Heart left ventricle (tissue), 16 donors: ENCODE measurements at regions not wholly inside any gene's neighbourhood (a gene's known extent, or its start where the extent isn't known, plus 50 kb on each side); places are given as distances from the start of the nearest gene placed in this dataset.

Source experiments
- ATAC-seq, 4 donors: fragments of 200-7000 bp; cut with Tn5 transposase; one replicate each; pipeline ENCODE4 v1.9.1; 2020 to 2022; ENCODE audit warnings: moderate library complexity in 4 of 4, mild to moderate bottlenecking in 3 of 4, moderate number of reproducible peaks in 1 of 4
- DNase-seq, 5 donors: peaks; one replicate each; pipeline ENCODE4 v3.0.0-alpha.2; 2020
- H3K27ac ChIP-seq, 12 donors: fragments of 200-600 bp; sonication (generic) in 4 of 12; one replicate each; pipeline versions ENCODE4 v1.5.0 to v1.8.0; 2016 to 2022; ENCODE audit warnings: mild to moderate bottlenecking in 2 of 12
- H3K27me3 ChIP-seq, 9 donors: fragments of 200-600 bp; sonication (generic) in 2 of 9; one replicate each; pipeline versions ENCODE4 v1.5.1 to v1.8.0; 2016 to 2022; ENCODE audit warnings: mild to moderate bottlenecking in 3 of 9
- H3K36me3 ChIP-seq, 9 donors: fragments of 200-600 bp; sonication (generic) in 2 of 9; one replicate each; pipeline versions ENCODE4 v1.5.0 to v1.8.0; 2018 to 2022; ENCODE audit warnings: mild to moderate bottlenecking in 2 of 9
- H3K4me1 ChIP-seq, 12 donors: fragments of 200-600 bp; sonication (generic) in 4 of 12; one replicate each; pipeline versions ENCODE4 v1.5.0 to v1.8.0; 2016 to 2022; ENCODE audit warnings: mild to moderate bottlenecking in 3 of 12
- H3K4me3 ChIP-seq, 12 donors: fragments of 200-600 bp; sonication (generic) in 4 of 12; one replicate each; pipeline versions ENCODE4 v1.5.0 to v1.8.0; 2017 to 2022; ENCODE audit warnings: mild to moderate bottlenecking in 9 of 12, moderate library complexity in 4 of 12
- H3K9me3 ChIP-seq, 12 donors: fragments of 200-600 bp; sonication (generic) in 4 of 12; one replicate each; pipeline versions ENCODE4 v1.5.0 to v1.8.0; 2016 to 2022; ENCODE audit warnings: mild to moderate bottlenecking in 1 of 12
- CTCF ChIP-seq, 12 donors: fragments of 200-600 bp; sonication (generic) in 4 of 12; IDR thresholded peaks; one replicate each; pipeline versions ENCODE4 v1.5.0 to v1.8.0; 2018 to 2022; ENCODE audit warnings: antibody characterized with exemption in 12 of 12, mild to moderate bottlenecking in 5 of 12
- POLR2A ChIP-seq, 2 donors: fragments of 450-650 bp; IDR thresholded peaks; one replicate each; pipeline ENCODE4 v1.6.1; 2017; ENCODE audit warnings: antibody characterized with exemption in 2 of 2, mild to moderate bottlenecking in 2 of 2, moderate library complexity in 2 of 2
- WGBS, 4 donors: extraction: QIAGEN DNeasy Blood & Tissue Kit in 2 of 4; methylation state at CpG; one replicate each; pipeline versions ENCODE4 v1.1.5 to v1.1.7; 2013 to 2018; 5-methylcytosine and 5-hydroxymethylcytosine counted together
- intact Hi-C, 10 donors: fragments of 100-400 bp; cut with DNase I; formaldehyde crosslinking; loops; one replicate each; pipeline versions ENCODE4 v1.11.1 to v1.14.2; 2022
- donor health status: ischemic (EF 13 %, LVEDD 7.1; RV severe dilation, severe dysfunction).
- donor health status: healthy with polysubstance abuse.
- donor health status: DM: no; HTN: yes; CAD: no.
- donor health status: DM: no; HTN: no; CAD: no.
- donor health status: ischemic (EF 25% LVEDD 6.9; RV normal size, moderate dysfunction).
- donor health status: ischemic (EF 25% LVEDD 5.7; RV mildly dilated, moderate dysfunction).
- donor health status: healthy.
- donor health status: DM: yes; HTN: yes; CAD: no.
- donor health status: ischemic (EF 35%, LVEDD 5.7; RV mildly dilated, moderate dysfunction).
- donor health status: nonischemic (EF 11% LVEDD 7.7; RV severe dilation, severe dysfunction).
- donor health status: DM: yes; HTN: yes; CAD: no.
- donor health status: PGD.
- donor health status: ischemic (EF 29% LVEDD 5.4; RV normal size, mild dysfunction).
- donor health status: nonischemic (EF 23%, LVEDD 6.1; RV moderate dilation, normal function).

GRCh38 chr5:56479696-56480077, 246.6 kb upstream of the ANKRD55 start:
- intact Hi-C loops = loop anchor here in 9 of 10 donors (2.0 to 10.0 kb wide), 9 partner anchors 108 to 355 kb away; partner anchors contain the start of gene MAP3K1 (in 6 of the 9)

GRCh38 chr5:56479126-56479525, 246.0 kb upstream of the ANKRD55 start:
- TF ChIP-seq CTCF (IDR thresholded peaks at IDR 0.05) (no peak), POLR2A (IDR thresholded peaks at IDR 0.05) (no peak)
- no peaks in the 10 kb centered on the region for H3K9me3 ChIP-seq
- H3K27ac ChIP-seq = peak overlapping the region in 6 of 12 donors; percentile 89 to 98 (median 96)
- intact Hi-C loops = loop anchor here in 1 of 10 donors (5.0 kb wide), 1 partner anchor 338 kb away; the partner anchor contains the start of gene MAP3K1
- H3K4me3 ChIP-seq = no peak overlapping the region
- ATAC-seq (no peak), DNase-seq (no peak)
- no peaks in the 10 kb centered on the region for H3K27me3 ChIP-seq
- 76 to 92% (median 90%) methylated on average over 3 of the region's 3 CpGs for WGBS, 4 donors
- no peaks in the 10 kb centered on the region for H3K36me3 ChIP-seq
- H3K4me1 ChIP-seq = peaks cover 4 to 58% (median 24%) of the 10 kb centered on the region in 12 donors

More at GRCh38 chr5:56479696-56480077, 246.6 kb upstream of the ANKRD55 start:
- H3K9me3 ChIP-seq = no peaks in the 10 kb centered on the region
- H3K27me3 ChIP-seq = no peaks in the 10 kb centered on the region
- peaks cover 4 to 58% (median 24%) of the 10 kb centered on the region in 12 donors for H3K4me1 ChIP-seq
- no peak for TF ChIP-seq POLR2A (IDR thresholded peaks at IDR 0.05)
- no peak for TF ChIP-seq CTCF (IDR thresholded peaks at IDR 0.05)
- peak overlapping the region in 2 of 12 donors; percentile 68 to 71 for H3K4me3 ChIP-seq
- WGBS, 4 donors = 37 to 49% (median 43%) methylated on average over 9 of the region's 9 CpGs
- no peaks in the 10 kb centered on the region for H3K36me3 ChIP-seq
- DNase-seq (no peak), ATAC-seq (no peak)
- H3K27ac ChIP-seq = peak overlapping the region; percentile 88 to 98 (median 94)

- H3K27me3 ChIP-seq = no peaks in the 10 kb centered on the region
- no peak overlapping the region for H3K4me3 ChIP-seq
- no peaks in the 10 kb centered on the region for H3K9me3 ChIP-seq
- DNase-seq = no peak
- ATAC-seq = no peak
- no peak for TF ChIP-seq POLR2A (IDR thresholded peaks at IDR 0.05)
- no peak for TF ChIP-seq CTCF (IDR thresholded peaks at IDR 0.05)
- peaks cover 4 to 58% (median 24%) of the 10 kb centered on the region in 12 donors for H3K4me1 ChIP-seq
- H3K27ac ChIP-seq = no peak overlapping the region
- intact Hi-C loops = loop anchor here in 1 of 10 donors (5.0 kb wide), 1 partner anchor 339 kb away; the partner anchor contains the start of gene MAP3K1
- WGBS, 4 donors = 97 to 99% (median 98%) methylated on average over 3 of the region's 3 CpGs
- H3K36me3 ChIP-seq = no peaks in the 10 kb centered on the region
These were observed 244.9 kb upstream of the ANKRD55 start for GRCh38 chr5:56478062-56478461.

GRCh38 chr5:56476487-56476856, 243.3 kb upstream of the ANKRD55 start:
- peaks cover 0 to 49% (median 16%) of the 10 kb centered on the region in 12 donors for H3K4me1 ChIP-seq
- H3K27ac ChIP-seq = no peak overlapping the region
- intact Hi-C loops = loop anchor here in 1 of 10 donors (5.0 kb wide), 1 partner anchor 341 kb away; the partner anchor contains the start of gene MAP3K1
- no peak for DNase-seq
- no peaks in the 10 kb centered on the region for H3K27me3 ChIP-seq
- H3K9me3 ChIP-seq = no peaks in the 10 kb centered on the region
- no peaks in the 10 kb centered on the region for H3K36me3 ChIP-seq
- 89 to 94% (median 92%) methylated on average over 5 of the region's 5 CpGs for WGBS, 4 donors
- no peak overlapping the region for H3K4me3 ChIP-seq
- ATAC-seq = no peak
- no peak for TF ChIP-seq CTCF (IDR thresholded peaks at IDR 0.05)
